IgD-negative memory B cell (primary cell): ENCODE measurements at regions not wholly inside any gene's neighbourhood (a gene's known extent, or its start where the extent isn't known, plus 50 kb on each side); places are given as distances from the start of the nearest gene placed in this dataset.
A peak's percentile ranks its signal among the peaks of the same experiment; 100 is the strongest.

Experiments used
- H3K27ac Mint-ChIP-seq, 3 donors: one replicate each; pipeline ENCODE4 v1.8.0; 2020 to 2022; ENCODE audit warnings: mild to moderate bottlenecking in 3 of 3, mixed read lengths in 3 of 3, moderate library complexity in 1 of 3
- H3K27me3 Mint-ChIP-seq: one replicate; pipeline ENCODE4 v1.8.0; 2021; ENCODE audit warnings: mixed read lengths
- H3K36me3 Mint-ChIP-seq: one replicate; pipeline ENCODE4 v1.8.0; 2020; ENCODE audit warnings: mild to moderate bottlenecking, mixed read lengths
- H3K4me1 Mint-ChIP-seq, 3 donors: one replicate each; pipeline ENCODE4 v1.8.0; 2020 to 2022; ENCODE audit warnings: mixed read lengths in 3 of 3, mild to moderate bottlenecking in 1 of 3
- H3K4me3 Mint-ChIP-seq, 4 donors: one replicate each; pipeline ENCODE4 v1.8.0; 2020 to 2022; ENCODE audit warnings: mild to moderate bottlenecking in 4 of 4, mixed read lengths in 4 of 4, moderate library complexity in 3 of 4
- H3K9me3 Mint-ChIP-seq, 3 donors: one replicate each; pipeline ENCODE4 v1.8.0; 2020 to 2021; ENCODE audit warnings: mixed read lengths in 3 of 3, mild to moderate bottlenecking in 1 of 3

- H3K27ac Mint-ChIP-seq: no peak overlapping the region
- H3K4me1 Mint-ChIP-seq: peaks cover 0 to under 1% (median 0%) of the 10 kb centered on the region in 3 donors
- H3K9me3 Mint-ChIP-seq: peaks cover 0 to 2% (median 1%) of the 10 kb centered on the region in 3 donors
- H3K27me3 Mint-ChIP-seq: peaks cover 3% of the 10 kb centered on the region
- no peaks in the 10 kb centered on the region for H3K36me3 Mint-ChIP-seq
- H3K4me3 Mint-ChIP-seq: no peak overlapping the region
These were observed 249.4 kb upstream of the BOD1L1 start for GRCh38 chr4:13876940-13877339.

DNA sequence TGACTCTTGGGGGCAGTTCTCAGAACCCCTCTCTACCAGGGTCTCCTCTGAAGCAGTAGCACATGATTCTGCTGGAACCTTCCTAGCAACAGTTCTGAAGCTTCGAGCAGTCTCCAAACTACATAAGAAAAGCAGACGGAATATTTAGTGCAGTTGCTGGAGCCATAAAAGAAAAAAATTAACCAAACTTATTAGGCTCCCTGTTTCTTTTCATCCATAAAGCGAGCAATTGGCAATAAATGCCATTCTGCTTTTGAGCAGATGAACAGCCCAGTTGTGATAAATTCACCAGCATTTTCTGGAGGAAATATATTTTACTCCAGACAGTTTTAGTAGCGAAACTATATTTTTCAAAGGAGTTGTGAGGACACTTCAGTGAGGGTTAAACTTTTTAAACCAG, 250.1 kb upstream of the BOD1L1 start:
- Mint-ChIP-seq H3K9me3 (peaks cover 0 to 2% (median 1%) of the 10 kb centered on the region in 3 donors), H3K36me3 (no peaks in the 10 kb centered on the region), H3K4me3 (no peak overlapping the region), H3K27ac (no peak overlapping the region), H3K4me1 (peaks cover 0 to 3% (median 0%) of the 10 kb centered on the region in 3 donors), H3K27me3 (peaks cover 4% of the 10 kb centered on the region)

GRCh38 chr4:13881892-13882291, 254.4 kb upstream of the BOD1L1 start:
- peaks cover 0 to 2% (median 0%) of the 10 kb centered on the region in 3 donors for H3K9me3 Mint-ChIP-seq
- peaks cover 0 to 3% (median 0%) of the 10 kb centered on the region in 3 donors for H3K4me1 Mint-ChIP-seq
- H3K36me3 Mint-ChIP-seq: no peaks in the 10 kb centered on the region
- H3K27me3 Mint-ChIP-seq: peaks cover 3% of the 10 kb centered on the region
- H3K27ac Mint-ChIP-seq: no peak overlapping the region
- H3K4me3 Mint-ChIP-seq: no peak overlapping the region

DNA sequence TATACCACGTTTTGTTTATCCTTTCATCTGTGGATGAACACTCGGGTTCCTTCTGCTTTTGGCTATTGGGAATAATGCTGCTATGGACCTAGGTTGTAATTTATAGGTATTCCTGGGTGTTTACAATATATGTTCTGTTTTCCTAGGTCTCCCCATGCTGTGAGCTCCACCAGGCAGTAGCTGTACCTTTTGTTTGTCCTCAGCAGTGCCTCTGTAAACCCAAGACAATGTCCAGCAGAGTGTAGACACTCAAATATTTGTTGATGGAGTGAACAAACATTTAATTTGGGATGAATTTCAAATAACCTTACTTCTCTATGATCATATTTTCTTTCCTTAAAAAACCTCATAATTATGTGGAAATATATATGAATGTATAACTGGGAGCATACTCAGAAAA, 259.5 kb upstream of the BOD1L1 start:
- H3K36me3 Mint-ChIP-seq: no peaks in the 10 kb centered on the region
- no peak overlapping the region for H3K27ac Mint-ChIP-seq
- peaks cover 0 to 1% (median 0%) of the 10 kb centered on the region in 3 donors for H3K4me1 Mint-ChIP-seq
- peaks cover 4% of the 10 kb centered on the region for H3K27me3 Mint-ChIP-seq
- H3K4me3 Mint-ChIP-seq: no peak overlapping the region
- no peaks in the 10 kb centered on the region for H3K9me3 Mint-ChIP-seq

DNA sequence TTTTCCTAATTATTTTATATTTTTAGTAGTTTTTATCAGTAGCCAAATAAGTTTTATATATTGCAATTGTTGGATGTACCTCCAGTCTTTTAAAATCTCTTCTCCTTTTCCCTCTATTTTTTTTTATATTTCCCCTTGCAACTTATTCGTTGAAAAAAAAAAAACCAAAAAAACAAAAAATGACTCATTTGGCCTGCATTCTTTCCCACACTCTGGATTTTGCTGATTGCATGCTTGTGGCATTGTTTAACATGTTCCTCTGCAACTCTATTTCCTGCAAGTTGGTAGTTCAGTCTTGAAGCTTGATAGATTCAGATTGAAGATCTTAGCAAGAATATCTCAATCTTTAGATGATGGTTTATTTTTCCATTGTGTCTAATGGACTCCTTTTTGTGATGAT, 260.6 kb upstream of the BOD1L1 start:
- H3K36me3 Mint-ChIP-seq: no peaks in the 10 kb centered on the region
- H3K27me3 Mint-ChIP-seq: peaks cover 3% of the 10 kb centered on the region
- H3K4me1 Mint-ChIP-seq: no peaks in the 10 kb centered on the region
- no peak overlapping the region for H3K27ac Mint-ChIP-seq
- H3K4me3 Mint-ChIP-seq: no peak overlapping the region
- no peaks in the 10 kb centered on the region for H3K9me3 Mint-ChIP-seq

DNA sequence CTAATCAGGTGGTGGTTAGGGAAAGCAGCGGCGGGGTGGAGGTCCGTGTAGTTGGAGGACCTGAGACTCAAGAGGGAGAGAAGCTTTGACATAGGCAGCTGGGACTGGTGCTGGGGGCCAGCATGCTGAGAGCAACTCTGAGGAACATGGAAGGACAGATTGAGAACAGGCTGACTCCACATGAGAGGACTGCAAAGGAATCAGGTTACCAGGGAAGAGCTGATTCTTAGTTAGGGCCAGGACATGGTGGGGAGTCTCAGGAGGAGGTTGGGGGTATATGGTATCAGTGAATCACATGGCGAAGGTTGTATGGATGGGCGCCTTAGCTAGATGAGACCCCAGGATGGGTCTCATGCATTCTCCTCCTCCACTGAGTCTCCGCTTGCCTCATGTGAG, 264.0 kb upstream of the BOD1L1 start:
- H3K4me3 Mint-ChIP-seq: no peak overlapping the region

GRCh38 chr4:13892739-13893105, 265.2 kb upstream of the BOD1L1 start:
- Mint-ChIP-seq H3K4me1 (no peaks in the 10 kb centered on the region), H3K36me3 (no peaks in the 10 kb centered on the region)

More for the DNA sequence above, 264.0 kb upstream of the BOD1L1 start:
- Mint-ChIP-seq H3K27ac (peak overlapping the region in 1 of 3 donors; percentile 70), H3K4me1 (no peaks in the 10 kb centered on the region), H3K36me3 (no peaks in the 10 kb centered on the region), H3K9me3 (no peaks in the 10 kb centered on the region), H3K27me3 (peaks cover 3% of the 10 kb centered on the region)

DNA sequence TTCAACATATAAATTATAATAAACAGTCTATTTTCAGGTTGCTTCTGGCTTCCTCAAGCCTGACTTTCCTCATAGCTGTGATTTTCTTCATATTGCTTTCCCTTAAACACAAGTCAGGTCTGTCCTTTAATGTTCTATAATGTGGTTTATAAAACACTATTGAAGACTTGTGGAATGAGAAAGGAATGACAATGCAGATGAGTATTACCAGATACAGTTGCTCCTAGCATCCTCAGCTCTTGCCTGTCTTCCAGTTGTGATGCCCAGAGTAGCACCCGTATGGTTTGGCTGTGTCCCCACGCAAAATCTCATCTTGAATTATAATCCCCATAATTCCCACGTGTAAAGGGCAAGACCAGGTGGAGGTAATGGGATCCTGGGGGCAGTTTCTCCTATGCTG, 265.7 kb upstream of the BOD1L1 start:
- H3K9me3 Mint-ChIP-seq: no peaks in the 10 kb centered on the region
- no peak overlapping the region for H3K4me3 Mint-ChIP-seq
- no peaks in the 10 kb centered on the region for H3K36me3 Mint-ChIP-seq
- peaks cover 3% of the 10 kb centered on the region for H3K27me3 Mint-ChIP-seq
- H3K4me1 Mint-ChIP-seq: no peaks in the 10 kb centered on the region
- no peak overlapping the region for H3K27ac Mint-ChIP-seq

More at GRCh38 chr4:13892739-13893105, 265.2 kb upstream of the BOD1L1 start:
- H3K9me3 Mint-ChIP-seq: no peaks in the 10 kb centered on the region
- no peak overlapping the region for H3K4me3 Mint-ChIP-seq
- peaks cover 3% of the 10 kb centered on the region for H3K27me3 Mint-ChIP-seq
- H3K27ac Mint-ChIP-seq: no peak overlapping the region

GRCh38 chr4:13893987-13894386, 266.5 kb upstream of the BOD1L1 start:
- no peaks in the 10 kb centered on the region for H3K4me1 Mint-ChIP-seq
- no peaks in the 10 kb centered on the region for H3K9me3 Mint-ChIP-seq
- H3K27me3 Mint-ChIP-seq: peaks cover 3% of the 10 kb centered on the region
- H3K36me3 Mint-ChIP-seq: no peaks in the 10 kb centered on the region
- no peak overlapping the region for H3K4me3 Mint-ChIP-seq
- H3K27ac Mint-ChIP-seq: no peak overlapping the region

DNA sequence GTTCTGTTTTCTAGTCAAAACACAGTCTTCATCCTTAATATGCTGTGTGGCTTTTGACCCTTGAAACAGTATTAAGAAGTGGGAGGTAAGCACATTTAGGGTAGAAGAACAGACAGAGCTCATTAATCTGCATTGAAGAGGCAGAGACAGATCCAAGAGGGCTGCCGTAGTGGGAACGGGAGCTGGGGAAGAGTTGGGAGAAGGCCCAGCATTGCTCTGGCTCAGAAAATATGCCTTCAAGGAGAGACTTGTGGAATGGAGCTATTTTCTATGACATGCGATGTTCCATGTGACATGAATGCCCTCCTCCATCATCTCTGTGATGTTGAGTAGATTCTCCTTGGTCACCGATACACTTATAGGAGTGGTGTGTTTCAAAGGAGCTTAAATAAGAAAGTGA, 273.3 kb upstream of the BOD1L1 start:
- Mint-ChIP-seq H3K4me3 (no peak overlapping the region), H3K27ac (no peak overlapping the region)

GRCh38 chr4:13902146-13902545, 274.6 kb upstream of the BOD1L1 start:
- no peaks in the 10 kb centered on the region for H3K27me3 Mint-ChIP-seq
- H3K4me1 Mint-ChIP-seq: no peaks in the 10 kb centered on the region
- no peaks in the 10 kb centered on the region for H3K9me3 Mint-ChIP-seq
- no peak overlapping the region for H3K4me3 Mint-ChIP-seq
- H3K27ac Mint-ChIP-seq: no peak overlapping the region
- H3K36me3 Mint-ChIP-seq: peaks cover 2% of the 10 kb centered on the region

More for the DNA sequence above, 273.3 kb upstream of the BOD1L1 start:
- Mint-ChIP-seq H3K9me3 (no peaks in the 10 kb centered on the region), H3K4me1 (no peaks in the 10 kb centered on the region), H3K36me3 (peaks cover 2% of the 10 kb centered on the region), H3K27me3 (no peaks in the 10 kb centered on the region)

- H3K4me3 Mint-ChIP-seq: no peak overlapping the region
- no peaks in the 10 kb centered on the region for H3K4me1 Mint-ChIP-seq
- H3K36me3 Mint-ChIP-seq: peaks cover 2% of the 10 kb centered on the region
- H3K9me3 Mint-ChIP-seq: no peaks in the 10 kb centered on the region
- no peaks in the 10 kb centered on the region for H3K27me3 Mint-ChIP-seq
- H3K27ac Mint-ChIP-seq: no peak overlapping the region
These were observed 275.5 kb upstream of the BOD1L1 start for GRCh38 chr4:13903061-13903460.

- Mint-ChIP-seq H3K4me1 (no peaks in the 10 kb centered on the region), H3K36me3 (peaks cover 2% of the 10 kb centered on the region), H3K4me3 (no peak overlapping the region), H3K27ac (no peak overlapping the region), H3K27me3 (no peaks in the 10 kb centered on the region), H3K9me3 (no peaks in the 10 kb centered on the region)
These were observed 276.4 kb upstream of the BOD1L1 start for GRCh38 chr4:13903901-13904300.

DNA sequence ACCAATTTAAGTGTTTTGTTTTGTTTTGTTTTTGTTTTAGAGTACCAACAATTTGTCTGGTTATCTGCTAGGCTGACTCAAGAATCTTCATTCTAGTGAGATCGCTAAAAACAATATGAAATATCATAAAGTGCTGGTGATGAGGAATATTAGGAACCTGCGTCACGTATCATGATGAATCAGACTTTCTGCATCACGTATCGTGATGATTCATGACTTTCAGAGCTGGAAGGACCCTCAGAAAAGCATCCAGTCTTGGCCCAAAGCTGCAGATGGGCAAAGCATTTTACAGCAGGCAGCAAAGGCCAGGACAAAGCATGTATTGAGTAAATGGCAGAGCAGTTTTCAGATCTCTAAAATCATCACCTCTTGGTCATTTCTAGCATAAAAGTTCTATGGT, 278.0 kb upstream of the BOD1L1 start:
- Mint-ChIP-seq H3K27ac (no peak overlapping the region), H3K9me3 (no peaks in the 10 kb centered on the region), H3K36me3 (peaks cover 2% of the 10 kb centered on the region), H3K27me3 (no peaks in the 10 kb centered on the region), H3K4me1 (no peaks in the 10 kb centered on the region), H3K4me3 (no peak overlapping the region)

DNA sequence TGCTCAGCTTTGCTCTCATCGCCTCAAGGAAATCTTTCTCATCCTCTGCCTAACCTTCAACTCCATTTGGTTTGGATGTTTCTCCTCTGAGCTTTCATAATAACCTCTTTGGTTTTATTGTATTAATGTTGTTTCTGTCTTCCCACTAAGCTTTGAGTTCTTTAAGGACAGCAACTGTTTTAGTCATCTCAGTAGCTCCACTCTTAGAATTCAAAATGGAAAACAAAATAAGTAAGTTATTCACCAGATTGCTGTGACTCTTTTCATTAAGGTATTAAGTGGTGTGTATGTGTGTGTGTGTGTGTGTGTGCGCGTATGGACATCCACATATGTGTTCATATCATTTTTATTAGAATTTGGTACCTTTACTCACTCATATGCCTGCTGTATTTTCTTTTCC, 279.2 kb upstream of the BOD1L1 start:
- peaks cover 4% of the 10 kb centered on the region for H3K36me3 Mint-ChIP-seq

GRCh38 chr4:13907255-13907751, 279.8 kb upstream of the BOD1L1 start:
- no peak overlapping the region for H3K27ac Mint-ChIP-seq
- no peaks in the 10 kb centered on the region for H3K4me1 Mint-ChIP-seq
- peaks cover 4% of the 10 kb centered on the region for H3K36me3 Mint-ChIP-seq
- no peaks in the 10 kb centered on the region for H3K9me3 Mint-ChIP-seq
- no peaks in the 10 kb centered on the region for H3K27me3 Mint-ChIP-seq
- H3K4me3 Mint-ChIP-seq: no peak overlapping the region

More for the DNA sequence above, 279.2 kb upstream of the BOD1L1 start:
- H3K4me3 Mint-ChIP-seq: no peak overlapping the region
- H3K9me3 Mint-ChIP-seq: no peaks in the 10 kb centered on the region
- no peaks in the 10 kb centered on the region for H3K27me3 Mint-ChIP-seq
- no peak overlapping the region for H3K27ac Mint-ChIP-seq
- no peaks in the 10 kb centered on the region for H3K4me1 Mint-ChIP-seq

DNA sequence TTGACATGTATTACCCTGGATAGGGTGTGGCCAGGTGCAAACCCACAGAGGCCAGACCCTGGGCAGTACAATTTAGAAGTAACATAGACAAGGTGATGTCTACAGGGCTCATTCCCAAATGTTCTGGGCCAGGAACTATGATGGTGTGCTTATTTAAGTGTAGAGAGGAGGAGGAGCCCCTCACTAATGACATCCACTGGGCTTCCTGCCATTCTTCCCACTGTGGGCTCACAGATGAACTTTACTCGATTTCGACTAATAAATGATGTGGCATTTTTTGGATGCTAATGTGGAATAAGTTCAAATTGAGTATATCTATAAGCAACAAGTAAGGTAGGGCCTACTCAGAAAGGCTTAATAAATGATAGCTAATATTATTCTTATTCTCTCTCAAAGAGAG, 280.9 kb upstream of the BOD1L1 start:
- Mint-ChIP-seq H3K27ac (no peak overlapping the region), H3K27me3 (no peaks in the 10 kb centered on the region), H3K4me1 (no peaks in the 10 kb centered on the region), H3K9me3 (no peaks in the 10 kb centered on the region), H3K36me3 (peaks cover 4% of the 10 kb centered on the region), H3K4me3 (no peak overlapping the region)
